Naive thymus-derived CD4-positive, alpha-beta T cell (primary cell): ENCODE measurements at regions not wholly inside any gene's neighbourhood (a gene's known extent, or its start where the extent isn't known, plus 50 kb on each side); places are given as distances from the start of the nearest gene placed in this dataset.
"Not testable (repeated sequence)": the region's sequence is repeated elsewhere in the genome, so short reads cannot be mapped to it uniquely, and the experiment has no call there.

ENCODE experiments used
- ATAC-seq: fragments of 150-1000 bp; cut with Tn5 transposase; 2 replicates; pipeline ENCODE4 v1.10.0; 2021; ENCODE audit warnings: mild to moderate bottlenecking, moderate library complexity
- CTCF ChIA-PET: fragments of 350-600 bp; sonication (Branson Sonifier 250); formaldehyde crosslinking; loops from one replicate; lab custom pipeline; 2021; ENCODE audit warnings: antibody characterized with exemption; lab: Charles Lee
- POLR2A ChIA-PET: fragments of 350-600 bp; sonication (Branson Sonifier 250); formaldehyde crosslinking; loops from one replicate; lab custom pipeline; 2021; ENCODE audit warnings: antibody characterized with exemption, inconsistent platforms; lab: Charles Lee
- DNase-seq, 9 donors: peaks; one replicate each; pipeline versions ENCODE4 v3.0.0 to v3.0.0-alpha.2; 2020 to 2022; ENCODE audit warnings: mixed read lengths in 1 of 9
- H3K27ac ChIP-seq: one replicate; pipeline ENCODE4 v1.7.0; 2013; ENCODE audit warnings: mild to moderate bottlenecking, low read depth, low read length, moderate library complexity
- H3K27me3 ChIP-seq, 2 donors: one replicate each; pipeline ENCODE4 v1.7.0; 2013; ENCODE audit warnings: low read length in 2 of 2, mild to moderate bottlenecking in 2 of 2, moderate library complexity in 2 of 2; ENCODE audit not compliant: control insufficient read depth in 2 of 2, insufficient read depth in 2 of 2
- H3K36me3 ChIP-seq, 3 experiments: 1 replicate in 2 of 3; 2 replicates in 1 of 3; pipeline ENCODE4 v1.7.0; 2013; ENCODE audit warnings: low read length in 3 of 3, mild to moderate bottlenecking in 3 of 3, moderate library complexity in 1 of 3; ENCODE audit not compliant: insufficient read depth in 3 of 3, control insufficient read depth in 2 of 3
- H3K4me1 ChIP-seq, 2 donors: one replicate each; pipeline ENCODE4 v1.7.0; 2013; ENCODE audit warnings: low read length in 2 of 2, mild to moderate bottlenecking in 2 of 2, moderate library complexity in 1 of 2; ENCODE audit not compliant: control insufficient read depth in 2 of 2, insufficient read depth in 2 of 2
- H3K4me3 ChIP-seq: 2 replicates; pipeline ENCODE4 v1.7.0; 2013; ENCODE audit warnings: mild to moderate bottlenecking, low read length
- H3K9me3 ChIP-seq, 3 experiments: 1 replicate in 2 of 3; 2 replicates in 1 of 3; pipeline ENCODE4 v1.7.0; 2013; ENCODE audit warnings: low read length in 3 of 3; ENCODE audit not compliant: control insufficient read depth in 2 of 3
- H3K27ac Mint-ChIP-seq, 9 donors: one replicate each; pipeline ENCODE4 v1.8.0; 2020 to 2022; ENCODE audit warnings: mixed read lengths in 9 of 9, mild to moderate bottlenecking in 8 of 9, moderate library complexity in 5 of 9, inconsistent platforms in 2 of 9
- H3K27me3 Mint-ChIP-seq, 5 donors: one replicate each; pipeline ENCODE4 v1.8.0; 2021 to 2022; ENCODE audit warnings: mixed read lengths in 5 of 5, mild to moderate bottlenecking in 1 of 5
- H3K36me3 Mint-ChIP-seq, 5 donors: one replicate each; pipeline ENCODE4 v1.8.0; 2020 to 2022; ENCODE audit warnings: mixed read lengths in 5 of 5, mild to moderate bottlenecking in 3 of 5, inconsistent platforms in 1 of 5
- H3K4me1 Mint-ChIP-seq, 7 donors: one replicate each; pipeline ENCODE4 v1.8.0; 2020 to 2022; ENCODE audit warnings: mixed read lengths in 7 of 7, mild to moderate bottlenecking in 3 of 7, inconsistent platforms in 1 of 7
- H3K4me3 Mint-ChIP-seq, 10 donors: one replicate each; pipeline ENCODE4 v1.8.0; 2020 to 2022; ENCODE audit warnings: mild to moderate bottlenecking in 10 of 10, mixed read lengths in 10 of 10, moderate library complexity in 6 of 10, inconsistent platforms in 2 of 10
- H3K9me3 Mint-ChIP-seq, 11 donors: one replicate each; pipeline ENCODE4 v1.8.0; 2020 to 2022; ENCODE audit warnings: mixed read lengths in 11 of 11, mild to moderate bottlenecking in 4 of 11, inconsistent platforms in 1 of 11, moderate library complexity in 1 of 11
- intact Hi-C, 2 donors: fragments of 100-400 bp; cut with micrococcal nuclease; formaldehyde crosslinking; loops; one replicate each; pipeline ENCODE4 v1.15.1; 2023

DNA sequence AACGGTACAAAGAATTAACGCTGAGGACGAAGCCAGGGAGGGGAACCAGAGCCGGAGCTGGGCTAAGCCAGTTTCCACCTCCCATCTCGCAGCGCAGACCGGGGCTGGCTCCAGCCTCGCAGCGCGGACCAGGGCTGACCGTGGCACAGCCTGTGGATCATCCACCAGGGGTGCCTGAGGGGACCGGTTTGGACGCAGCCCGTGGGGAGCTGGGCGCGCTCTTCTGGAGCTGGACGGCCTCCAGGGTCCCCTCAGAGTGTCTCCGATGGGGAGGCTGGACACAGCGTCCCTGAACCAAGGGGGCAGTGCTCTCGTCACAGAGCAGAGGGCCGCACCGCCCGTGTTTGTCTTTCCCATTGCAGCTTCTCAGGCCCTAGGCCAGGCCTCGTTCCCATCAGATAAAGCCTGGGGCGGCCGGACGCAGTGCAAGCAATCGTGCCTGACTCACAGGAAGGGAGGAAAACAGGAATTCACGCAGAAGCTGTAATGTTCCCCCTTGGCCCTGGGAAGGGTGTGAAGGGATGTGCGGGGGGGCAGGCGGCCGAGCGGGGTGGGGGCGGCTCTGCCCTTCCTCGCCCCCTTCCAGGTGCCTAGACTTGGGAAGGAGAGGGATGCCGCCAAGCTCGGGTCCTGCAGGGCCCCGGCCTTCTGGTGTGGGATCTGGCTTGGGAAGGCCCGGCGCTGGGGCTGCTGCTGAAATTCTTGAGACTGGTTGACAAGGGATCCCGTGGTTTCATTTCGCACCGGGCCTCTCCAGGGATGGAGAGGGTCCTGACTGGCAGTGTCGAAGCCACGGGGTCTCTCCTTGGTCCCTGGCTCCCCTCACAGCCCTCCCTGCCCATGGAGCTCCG lies 148.1 kb upstream of the ZNF469 start:
- ATAC-seq, H3K27ac ChIP-seq, H3K4me1 Mint-ChIP-seq, H3K36me3 ChIP-seq, H3K9me3 ChIP-seq, H3K36me3 Mint-ChIP-seq, H3K4me3 ChIP-seq, DNase-seq, H3K9me3 Mint-ChIP-seq, CTCF ChIA-PET, H3K27ac Mint-ChIP-seq, POLR2A ChIA-PET, H3K4me1 ChIP-seq, intact Hi-C loops, H3K27me3 ChIP-seq: not testable (repeated sequence)
- Mint-ChIP-seq H3K4me3 (peak overlapping the region in 1 of 10 donors; percentile 59), H3K27me3 (peaks cover 0 to 13% (median 12%) of the 10 kb centered on the region in 5 donors)

DNA sequence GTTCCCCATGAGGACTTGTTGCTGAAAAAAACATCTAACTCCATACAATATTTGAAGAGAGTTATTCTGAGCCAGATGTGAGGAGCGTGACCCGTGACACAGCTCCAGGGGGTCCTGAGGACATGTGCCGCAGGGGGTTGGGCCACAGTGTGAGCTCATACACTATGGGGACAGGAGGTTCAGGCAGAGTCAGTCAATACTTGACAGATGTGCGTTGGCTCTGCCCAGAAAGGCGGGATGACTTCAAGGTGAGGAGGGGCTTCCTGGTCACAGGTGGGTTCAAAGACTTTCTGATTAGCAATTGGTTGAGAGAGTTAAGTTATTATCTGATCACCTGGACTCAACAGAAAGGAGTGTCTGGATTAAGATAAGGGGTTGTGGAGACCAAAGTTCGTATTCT lies 147.1 kb upstream of the ZNF469 start:
- H3K27me3 ChIP-seq, POLR2A ChIA-PET, DNase-seq, H3K4me1 Mint-ChIP-seq, CTCF ChIA-PET, H3K4me3 Mint-ChIP-seq, H3K36me3 Mint-ChIP-seq, H3K36me3 ChIP-seq, H3K4me1 ChIP-seq, intact Hi-C loops, ATAC-seq, H3K9me3 ChIP-seq, H3K4me3 ChIP-seq, H3K9me3 Mint-ChIP-seq, H3K27ac Mint-ChIP-seq, H3K27ac ChIP-seq: not testable (repeated sequence)
- peaks cover 0 to 19% (median 17%) of the 10 kb centered on the region in 5 donors for H3K27me3 Mint-ChIP-seq

DNA sequence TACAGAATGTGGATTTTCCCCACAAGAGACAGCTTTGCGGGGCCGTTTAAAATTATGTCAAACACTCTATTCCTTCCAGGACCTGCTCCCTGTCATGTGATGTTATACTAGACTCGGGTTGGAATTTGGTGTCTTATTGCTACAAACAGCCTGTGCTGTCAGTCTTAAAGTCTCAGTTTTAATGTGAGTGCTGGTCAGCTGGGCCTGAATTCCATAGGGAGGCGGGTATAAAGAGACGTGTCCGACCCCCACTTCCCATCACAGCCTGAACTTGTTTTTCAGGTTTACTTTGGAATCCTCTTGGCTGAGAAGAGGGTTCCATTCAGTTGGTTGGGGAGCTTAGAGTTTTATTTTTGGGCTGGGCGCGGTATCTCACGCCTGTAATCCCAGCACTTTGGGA lies 146.5 kb upstream of the ZNF469 start:
- H3K27ac Mint-ChIP-seq, ATAC-seq, DNase-seq, CTCF ChIA-PET, H3K4me3 ChIP-seq, H3K4me1 ChIP-seq, H3K27ac ChIP-seq, H3K9me3 ChIP-seq, POLR2A ChIA-PET, H3K4me1 Mint-ChIP-seq, H3K4me3 Mint-ChIP-seq, intact Hi-C loops, H3K9me3 Mint-ChIP-seq, H3K36me3 Mint-ChIP-seq, H3K36me3 ChIP-seq, H3K27me3 ChIP-seq: not testable (repeated sequence)
- peaks cover 0 to 19% (median 17%) of the 10 kb centered on the region in 5 donors for H3K27me3 Mint-ChIP-seq

DNA sequence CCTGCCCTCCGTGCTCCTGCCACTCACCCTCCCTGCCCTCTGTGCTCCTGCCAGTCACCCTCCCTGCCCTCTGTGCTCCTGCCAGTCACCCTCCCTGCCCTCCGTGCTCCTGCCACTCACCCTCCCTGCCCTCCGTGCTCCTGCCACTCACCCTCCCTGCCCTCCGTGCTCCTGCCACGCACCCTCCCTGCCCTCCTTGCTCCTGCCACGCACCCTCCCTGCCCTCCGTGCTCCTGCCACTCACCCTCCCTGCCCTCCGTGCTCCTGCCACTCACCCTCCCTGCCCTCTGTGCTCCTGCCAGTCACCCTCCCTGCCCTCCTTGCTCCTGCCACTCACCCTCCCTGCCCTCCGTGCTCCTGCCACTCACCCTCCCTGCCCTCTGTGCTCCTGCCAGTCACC lies 145.4 kb upstream of the ZNF469 start:
- H3K4me1 ChIP-seq, intact Hi-C loops, H3K4me3 ChIP-seq, H3K27me3 ChIP-seq, H3K27ac Mint-ChIP-seq, H3K4me3 Mint-ChIP-seq, ATAC-seq, H3K36me3 ChIP-seq, H3K27ac ChIP-seq, POLR2A ChIA-PET, H3K4me1 Mint-ChIP-seq, DNase-seq, H3K36me3 Mint-ChIP-seq, CTCF ChIA-PET, H3K9me3 Mint-ChIP-seq, H3K9me3 ChIP-seq: not testable (repeated sequence)
- H3K27me3 Mint-ChIP-seq, result peaks cover 0 to 19% (median 15%) of the 10 kb centered on the region in 5 donors

DNA sequence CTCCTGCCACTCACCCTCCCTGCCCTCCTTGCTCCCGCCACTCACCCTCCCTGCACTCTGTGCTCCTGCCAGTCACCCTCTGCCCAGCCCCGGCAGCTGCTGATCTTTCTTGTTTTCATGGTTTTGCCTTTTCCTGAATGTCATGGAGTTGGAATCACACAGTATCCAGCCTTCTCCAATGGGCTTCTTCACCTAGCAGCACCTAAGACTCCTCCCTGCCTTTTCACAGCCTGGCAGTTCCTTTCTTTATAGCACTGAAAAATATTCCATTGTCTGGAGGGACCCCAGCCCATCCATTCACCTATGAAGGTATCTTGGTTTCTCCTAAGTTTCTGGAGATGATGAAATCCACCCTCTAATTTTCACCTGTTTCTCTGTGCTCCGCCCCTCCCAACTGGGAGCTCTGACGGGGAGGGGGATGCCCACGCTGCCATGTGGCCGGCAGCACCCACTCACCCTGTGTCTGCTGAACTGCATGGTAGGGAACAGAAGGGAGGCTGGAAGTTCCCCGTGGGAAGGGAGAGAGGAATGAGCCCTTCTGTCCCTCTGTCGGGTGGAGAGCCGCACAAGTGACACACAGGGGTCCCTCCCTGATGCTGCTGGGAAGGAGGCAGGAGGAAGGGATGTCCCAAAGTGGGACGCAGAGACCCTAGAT lies 144.9 kb upstream of the ZNF469 start:
- H3K9me3 Mint-ChIP-seq, H3K4me3 ChIP-seq, CTCF ChIA-PET, H3K27ac Mint-ChIP-seq, H3K4me1 ChIP-seq, ATAC-seq, H3K4me1 Mint-ChIP-seq, H3K4me3 Mint-ChIP-seq, H3K9me3 ChIP-seq, intact Hi-C loops, H3K27ac ChIP-seq, H3K36me3 ChIP-seq, H3K36me3 Mint-ChIP-seq, POLR2A ChIA-PET, H3K27me3 ChIP-seq, DNase-seq: not testable (repeated sequence)
- H3K27me3 Mint-ChIP-seq, result peaks cover 0 to 19% (median 15%) of the 10 kb centered on the region in 5 donors

DNA sequence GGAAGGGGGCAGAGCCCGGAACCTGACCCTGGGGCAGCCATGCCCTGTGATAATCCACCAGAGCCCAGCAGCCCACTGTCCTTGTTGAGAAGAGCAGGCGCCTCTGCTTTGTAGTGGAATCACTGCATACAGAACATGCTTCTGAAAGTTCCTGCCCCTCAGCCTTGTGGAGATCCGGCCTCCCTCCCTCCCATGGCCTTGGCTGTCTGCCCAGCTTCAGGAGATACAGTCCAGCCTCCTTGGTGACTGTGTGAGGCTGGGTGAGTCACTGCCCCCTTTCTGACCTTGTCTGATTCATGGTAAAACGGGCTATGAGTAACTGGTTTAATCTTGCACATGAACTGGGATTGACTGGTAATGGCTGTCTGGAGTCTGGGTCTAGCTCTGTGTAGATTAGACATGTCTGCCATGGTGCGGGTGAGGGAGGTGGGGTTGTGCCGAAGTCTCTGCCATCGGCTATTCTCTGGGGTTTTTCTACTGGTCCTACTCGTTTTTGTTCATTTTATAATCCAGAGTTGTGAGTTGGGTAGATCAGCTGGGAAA lies 144.0 kb upstream of the ZNF469 start:
- H3K4me1 ChIP-seq, CTCF ChIA-PET, H3K4me1 Mint-ChIP-seq, H3K9me3 ChIP-seq, H3K27me3 ChIP-seq, H3K36me3 Mint-ChIP-seq, H3K27ac Mint-ChIP-seq, H3K4me3 Mint-ChIP-seq, H3K9me3 Mint-ChIP-seq, H3K4me3 ChIP-seq, DNase-seq, intact Hi-C loops, H3K36me3 ChIP-seq, H3K27ac ChIP-seq, POLR2A ChIA-PET: not testable (repeated sequence)
- peaks cover 0 to 19% (median 18%) of the 10 kb centered on the region in 5 donors for H3K27me3 Mint-ChIP-seq
- ATAC-seq, result peak; percentile 81
